ENCODE measurements at regions not wholly inside any gene's neighbourhood (a gene's known extent, or its start where the extent isn't known, plus 50 kb on each side); places are given as distances from the start of the nearest gene placed in this dataset.

GRCh38 chr18:39491408-39491807, 1925.8 kb upstream of the CELF4 start:
- DNase-seq: no peak
- Histone ChIP-seq H3K27me3 (ENCODE audit: control insufficient read depth, insufficient read depth, low read length, poor library complexity, severe bottlenecking) (no peaks in the 10 kb centered on the region), H3K9me3 (ENCODE audit: control insufficient read depth, low read length) (no peaks in the 10 kb centered on the region), H3K9ac (ENCODE audit: extremely low read depth, low read length, poor library complexity, severe bottlenecking) (no peak overlapping the region), H3K27ac (ENCODE audit: low read depth, low read length) (no peak overlapping the region), H3K4me1 (ENCODE audit: control insufficient read depth, insufficient read depth, low read length) (peaks cover 6% of the 10 kb centered on the region), H3K36me3 (ENCODE audit: control insufficient read depth, insufficient read depth, low read length) (no peaks in the 10 kb centered on the region), H3K4me3 (ENCODE audit: low read length) (no peak overlapping the region)
- Mint-ChIP-seq H3K4me1 (peaks cover 17% of the 10 kb centered on the region), H3K27me3 (ENCODE audit: insufficient read depth) (no peaks in the 10 kb centered on the region), H3K4me3 (no peak overlapping the region), H3K9me3 (no peaks in the 10 kb centered on the region), H3K36me3 (ENCODE audit: low read depth) (no peaks in the 10 kb centered on the region), H3K27ac (no peak overlapping the region)
- TF ChIP-seq CTCF (conservative IDR thresholded peaks at IDR 0.05): no peak
- 81% methylated on average over 2 of the region's 2 CpGs; no CpG with 5 or more reads in 1 of the 2 experiments for WGBS, 2 experiments (ENCODE audit: insufficient coverage in 1 of 2, insufficient read length in 1 of 2)

- Histone ChIP-seq H3K9ac (ENCODE audit: extremely low read depth, low read length, poor library complexity, severe bottlenecking) (no peak overlapping the region), H3K4me1 (ENCODE audit: control insufficient read depth, insufficient read depth, low read length) (peaks cover under 1% of the 10 kb centered on the region), H3K9me3 (ENCODE audit: control insufficient read depth, low read length) (no peaks in the 10 kb centered on the region), H3K4me3 (ENCODE audit: low read length) (no peak overlapping the region), H3K36me3 (ENCODE audit: control insufficient read depth, insufficient read depth, low read length) (no peaks in the 10 kb centered on the region), H3K27me3 (ENCODE audit: control insufficient read depth, insufficient read depth, low read length, poor library complexity, severe bottlenecking) (no peaks in the 10 kb centered on the region), H3K27ac (ENCODE audit: low read depth, low read length) (no peak overlapping the region)
- no peak overlapping the region for H3K27ac Mint-ChIP-seq
- H3K4me1 Mint-ChIP-seq: peaks cover 13% of the 10 kb centered on the region
- no peak for TF ChIP-seq CTCF (conservative IDR thresholded peaks at IDR 0.05)
- DNase-seq: no peak
- H3K9me3 Mint-ChIP-seq: no peaks in the 10 kb centered on the region
- no peaks in the 10 kb centered on the region for H3K36me3 Mint-ChIP-seq (ENCODE audit: low read depth)
- no peaks in the 10 kb centered on the region for H3K27me3 Mint-ChIP-seq (ENCODE audit: insufficient read depth)
- WGBS, 2 experiments (ENCODE audit: insufficient coverage in 1 of 2, insufficient read length in 1 of 2): 78 to 88% methylated on average over 1 of the region's 1 CpG
- H3K4me3 Mint-ChIP-seq: no peak overlapping the region
These were observed 1923.8 kb upstream of the CELF4 start for GRCh38 chr18:39489431-39489830.

GRCh38 chr18:39487932-39488331, 1922.3 kb upstream of the CELF4 start:
- Mint-ChIP-seq H3K4me3 (no peak overlapping the region), H3K36me3 (ENCODE audit: low read depth) (no peaks in the 10 kb centered on the region), H3K27me3 (ENCODE audit: insufficient read depth) (no peaks in the 10 kb centered on the region), H3K27ac (peak overlapping the region; percentile 48), H3K9me3 (no peaks in the 10 kb centered on the region), H3K4me1 (peaks cover 9% of the 10 kb centered on the region)
- Histone ChIP-seq H3K9me3 (ENCODE audit: control insufficient read depth, low read length) (no peaks in the 10 kb centered on the region), H3K4me1 (ENCODE audit: control insufficient read depth, insufficient read depth, low read length) (no peaks in the 10 kb centered on the region), H3K27ac (ENCODE audit: low read depth, low read length) (no peak overlapping the region), H3K4me3 (ENCODE audit: low read length) (no peak overlapping the region), H3K9ac (ENCODE audit: extremely low read depth, low read length, poor library complexity, severe bottlenecking) (no peak overlapping the region), H3K27me3 (ENCODE audit: control insufficient read depth, insufficient read depth, low read length, poor library complexity, severe bottlenecking) (no peaks in the 10 kb centered on the region), H3K36me3 (ENCODE audit: control insufficient read depth, insufficient read depth, low read length) (no peaks in the 10 kb centered on the region)
- DNase-seq: no peak
- TF ChIP-seq CTCF (conservative IDR thresholded peaks at IDR 0.05): no peak
- WGBS, 2 experiments (ENCODE audit: insufficient coverage in 1 of 2, insufficient read length in 1 of 2): 60 to 86% methylated on average over 2 to 3 of the region's 3 CpGs

Data from endodermal cell (in vitro differentiated cells).